A673 (cell line): ENCODE measurements at regions not wholly inside any gene's neighbourhood (a gene's known extent, or its start where the extent isn't known, plus 50 kb on each side); places are given as distances from the start of the nearest gene placed in this dataset.

Source experiments
- BruUV-seq: library from RNA; stranded (reverse); fragments of 400-500 nt; replicated peaks from 2 replicates; lab custom pipeline; 2021; lab: Mats Ljungman, UMichigan
- CTCF ChIA-PET: fragments of 300-600 bp; sonication (Branson Sonifier 250); formaldehyde crosslinking; loops from one replicate; lab custom pipeline; 2022; ENCODE audit warnings: antibody characterized with exemption; lab: Charles Lee
- POLR2A ChIA-PET: fragments of 300-600 bp; sonication (Branson Sonifier 250); formaldehyde crosslinking; loops from one replicate; lab custom pipeline; 2022; ENCODE audit warnings: antibody characterized with exemption; ENCODE audit not compliant: low non-redundant PET; lab: Charles Lee
- DNase-seq: peaks from one replicate; pipeline ENCODE4 v3.0.0-alpha.2; 2015; ENCODE audit warnings: low spot score
- H3K27ac ChIP-seq: fragments of 200-600 bp; sonication (generic); 2 replicates; pipeline ENCODE4 v1.5.1; 2016; ENCODE audit warnings: mixed run types, low read depth, mild to moderate bottlenecking, mixed read lengths, antibody characterized with exemption, low read length; ENCODE audit not compliant: poor library complexity, severe bottlenecking
- H3K27me3 ChIP-seq: fragments of 200-600 bp; sonication (generic); replicated peaks from 2 replicates; pipeline ENCODE4 v1.6.1; 2017; ENCODE audit warnings: mixed run types, low read depth, mild to moderate bottlenecking, mixed read lengths, antibody characterized with exemption, low read length; ENCODE audit not compliant: insufficient read depth, poor library complexity
- H3K36me3 ChIP-seq: fragments of 200-600 bp; sonication (generic); 2 replicates; pipeline ENCODE4 v1.6.1; 2016; ENCODE audit warnings: mixed run types, mild to moderate bottlenecking, mixed read lengths, antibody characterized with exemption, low read length; ENCODE audit not compliant: insufficient read depth, poor library complexity, severe bottlenecking
- H3K4me1 ChIP-seq: fragments of 200-600 bp; sonication (generic); 2 replicates; pipeline ENCODE4 v1.6.1; 2017; ENCODE audit warnings: mixed run types, mild to moderate bottlenecking, mixed read lengths, antibody characterized with exemption, low read length; ENCODE audit not compliant: insufficient read depth, poor library complexity, severe bottlenecking
- H3K4me3 ChIP-seq: fragments of 200-600 bp; sonication (generic); 2 replicates; pipeline ENCODE4 v1.5.1; 2016; ENCODE audit warnings: low read depth, mixed run types, mild to moderate bottlenecking, mixed read lengths, low read length; ENCODE audit not compliant: poor library complexity, severe bottlenecking
- H3K9me3 ChIP-seq: fragments of 200-600 bp; sonication (generic); 2 replicates; pipeline ENCODE4 v1.6.1; 2016; ENCODE audit warnings: mixed run types, low read depth, mild to moderate bottlenecking, mixed read lengths, antibody characterized with exemption, low read length; ENCODE audit not compliant: poor library complexity, severe bottlenecking
- CTCF ChIP-seq: fragments of 300-800, 200-600 bp; sonication (generic); conservative IDR thresholded peaks from 2 replicates; pipeline ENCODE4 v1.5.1; 2017; ENCODE audit warnings: low read depth, mild to moderate bottlenecking, antibody characterized with exemption, low read length, moderate library complexity, mixed read lengths
- EZH2 ChIP-seq: fragments of 200-600 bp; sonication (generic); IDR thresholded peaks from 2 replicates; pipeline ENCODE4 v1.6.1; 2017; ENCODE audit warnings: borderline replicate concordance, low read depth, mild to moderate bottlenecking, mixed read lengths, antibody characterized with exemption, low read length; ENCODE audit not compliant: poor library complexity, severe bottlenecking
- intact Hi-C: fragments of 100-400 bp; cut with micrococcal nuclease; formaldehyde crosslinking; loops from one replicate; pipeline ENCODE4 v1.10.0; 2022; ENCODE audit not compliant: unreplicated experiment

GRCh38 chr14:97382616-97383226 is 585.5 kb downstream of the VRK1 start:
- TF ChIP-seq EZH2 (no peak), CTCF (no peak)
- intact Hi-C loops, result no loop called here
- H3K4me1 ChIP-seq, result peaks cover 5% of the 10 kb centered on the region
- peak; percentile 36 for DNase-seq
- BruUV-seq, result no TSS peak
- ChIA-PET POLR2A (no interaction called here), CTCF (no interaction called here)
- no peak overlapping the region for H3K4me3 ChIP-seq
- H3K36me3 ChIP-seq, result no peaks in the 10 kb centered on the region
- no peaks in the 10 kb centered on the region for H3K9me3 ChIP-seq
- no peak overlapping the region for H3K27ac ChIP-seq
- no peaks in the 10 kb centered on the region for H3K27me3 ChIP-seq

GRCh38 chr14:97385727-97386126 is 588.5 kb downstream of the VRK1 start:
- ChIA-PET CTCF (no interaction called here), POLR2A (no interaction called here)
- H3K9me3 ChIP-seq, result no peaks in the 10 kb centered on the region
- DNase-seq, result no peak
- TF ChIP-seq CTCF (no peak), EZH2 (no peak)
- no peak overlapping the region for H3K4me3 ChIP-seq
- H3K27me3 ChIP-seq, result no peaks in the 10 kb centered on the region
- no peaks in the 10 kb centered on the region for H3K36me3 ChIP-seq
- H3K27ac ChIP-seq, result no peak overlapping the region
- no TSS peak for BruUV-seq
- intact Hi-C loops, result no loop called here
- peaks cover 5% of the 10 kb centered on the region for H3K4me1 ChIP-seq

GRCh38 chr14:97387252-97387874 is 590.2 kb downstream of the VRK1 start:
- H3K27ac ChIP-seq, result no peak overlapping the region
- no peaks in the 10 kb centered on the region for H3K36me3 ChIP-seq
- no peaks in the 10 kb centered on the region for H3K9me3 ChIP-seq
- intact Hi-C loops, result no loop called here
- ChIA-PET POLR2A (no interaction called here), CTCF (no interaction called here)
- H3K27me3 ChIP-seq, result no peaks in the 10 kb centered on the region
- peaks cover 5% of the 10 kb centered on the region for H3K4me1 ChIP-seq
- no peak for DNase-seq
- H3K4me3 ChIP-seq, result no peak overlapping the region
- TF ChIP-seq CTCF, result no peak
- no peak for TF ChIP-seq EZH2
- no TSS peak for BruUV-seq
